CD1c-positive myeloid dendritic cell (primary cell): ENCODE measurements at regions not wholly inside any gene's neighbourhood (a gene's known extent, or its start where the extent isn't known, plus 50 kb on each side); places are given as distances from the start of the nearest gene placed in this dataset.

Experiments used
- DNase-seq: peaks from one replicate; pipeline ENCODE4 v3.0.0-alpha.2; 2016; ENCODE audit errors: extremely low spot score

DNA sequence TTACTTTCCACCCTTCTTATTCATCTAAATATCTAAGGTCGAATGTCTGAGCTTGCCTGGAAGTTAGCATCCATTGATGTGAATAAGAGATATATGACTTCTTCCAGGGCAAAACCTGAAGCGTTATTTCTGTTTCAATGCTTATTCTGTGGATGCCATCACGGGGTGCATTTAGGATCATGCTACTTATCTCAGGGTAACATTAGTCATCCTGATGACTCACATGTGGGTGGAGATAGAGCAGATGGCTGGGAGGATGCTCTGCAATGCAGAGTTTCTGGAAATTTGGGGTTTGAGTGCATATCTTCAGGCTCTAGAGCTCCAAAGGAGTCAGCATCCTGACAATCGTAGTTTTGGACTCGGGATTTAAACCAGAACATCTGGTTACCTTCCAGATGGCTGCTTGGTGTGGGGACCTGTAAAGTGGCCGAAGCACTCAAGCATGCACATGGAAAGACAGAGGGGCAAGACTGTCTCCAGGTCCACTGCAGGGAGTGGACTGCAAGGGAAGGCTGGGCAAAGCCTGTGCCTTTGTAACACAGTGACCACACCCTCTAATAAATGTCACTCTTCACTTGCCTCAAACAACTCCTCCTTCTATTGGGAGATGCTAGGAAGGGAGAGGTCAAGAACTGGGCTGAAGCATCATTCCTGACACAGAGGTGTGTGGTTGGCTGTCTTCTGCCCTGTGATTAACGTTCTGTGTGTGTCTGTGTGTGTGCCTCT lies 175.2 kb upstream of the SALL1 start:
- DNase-seq, result no peak

DNA sequence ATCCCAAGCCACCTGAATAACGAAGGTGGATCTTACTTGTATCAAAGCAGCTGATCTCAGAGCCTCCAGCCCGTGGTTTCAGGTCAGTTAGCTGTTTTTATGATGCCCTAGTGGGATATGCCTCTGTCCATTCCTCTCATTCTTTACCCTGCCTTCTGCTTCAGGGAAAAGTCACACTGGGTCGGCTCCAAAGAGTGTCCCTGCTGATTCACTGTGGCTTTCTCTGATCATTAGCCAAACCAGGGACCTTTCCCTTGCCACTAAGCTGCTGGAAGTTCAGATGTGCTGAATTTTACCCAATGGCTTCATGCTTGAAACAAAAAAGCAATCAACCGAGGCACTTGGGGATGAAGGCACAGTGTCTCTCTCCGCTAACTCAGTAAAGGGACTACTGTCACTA lies 170.2 kb upstream of the SALL1 start:
- no peak for DNase-seq

DNA sequence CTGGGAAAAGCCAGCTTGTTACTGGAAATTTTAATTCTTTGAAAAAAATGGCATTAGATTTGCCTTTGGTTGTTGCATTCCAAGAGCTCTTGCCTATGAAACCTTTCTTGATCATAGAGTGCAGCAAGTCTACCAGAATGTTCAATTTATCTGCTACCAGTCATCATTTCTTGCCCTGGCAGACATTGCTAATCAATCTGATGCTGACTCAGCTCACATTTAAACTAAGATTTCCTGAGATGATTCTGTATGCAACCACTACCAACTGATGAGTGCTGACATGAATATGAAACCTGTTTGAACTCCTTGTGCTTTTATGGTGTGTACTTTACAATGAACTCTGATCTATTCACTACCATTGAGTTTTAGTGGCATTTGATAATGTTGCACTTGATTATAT lies 166.5 kb upstream of the SALL1 start:
- no peak for DNase-seq

DNA sequence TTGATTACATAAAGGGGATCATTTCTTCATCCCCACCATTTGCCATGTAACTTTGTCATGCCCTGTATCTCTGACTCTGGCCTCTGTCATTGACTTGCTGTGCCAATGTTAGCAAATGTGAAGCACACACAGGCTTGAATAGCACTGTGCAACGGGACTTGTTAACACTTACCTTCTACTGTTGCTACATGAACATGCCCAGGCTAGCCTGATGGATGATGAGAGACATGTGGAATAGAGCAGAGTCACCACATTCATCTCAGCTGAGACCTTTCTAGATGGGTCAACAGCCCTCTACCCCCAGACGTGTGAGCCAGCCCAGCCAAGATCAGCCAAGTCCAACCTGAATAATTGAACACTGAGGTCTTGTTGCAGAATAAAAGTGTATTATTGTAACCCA lies 162.1 kb upstream of the SALL1 start:
- DNase-seq, result no peak

DNA sequence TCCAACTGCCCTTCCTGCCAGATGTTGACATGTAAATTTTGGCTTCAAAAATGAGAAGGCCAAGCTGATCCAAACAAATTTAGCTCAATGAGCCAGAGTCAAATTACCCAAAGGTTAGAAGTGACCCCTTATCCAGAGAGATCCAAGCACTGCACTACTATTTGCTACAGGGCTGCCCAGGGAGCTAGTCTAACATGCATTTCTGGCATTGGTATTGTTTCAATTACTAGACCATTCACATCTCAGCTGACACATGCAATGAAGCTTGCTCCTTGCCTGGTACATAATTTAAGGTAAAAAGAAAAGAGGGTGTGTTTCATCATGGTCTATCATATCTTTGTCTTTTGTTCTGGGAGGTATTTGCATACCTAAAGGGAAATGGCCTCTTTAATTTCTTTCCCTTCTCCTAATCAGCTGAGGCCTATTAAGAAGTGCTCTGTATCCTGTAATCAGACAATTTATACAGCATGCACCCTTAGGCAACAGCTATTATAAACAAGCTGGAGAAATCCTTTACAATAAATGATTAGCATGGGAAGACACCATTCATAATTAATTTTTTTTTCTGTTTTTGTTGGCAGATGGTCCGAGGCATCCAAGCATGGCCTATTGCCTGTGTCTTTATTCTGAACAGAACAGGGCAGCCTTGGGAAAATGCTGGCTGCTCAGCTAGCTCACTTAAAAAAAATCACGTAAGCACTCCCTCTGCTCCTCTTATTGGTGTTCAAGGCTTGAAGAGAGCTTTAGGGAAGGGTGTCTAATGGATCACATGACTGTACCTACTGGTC lies 161.5 kb upstream of the SALL1 start:
- DNase-seq, result no peak

DNA sequence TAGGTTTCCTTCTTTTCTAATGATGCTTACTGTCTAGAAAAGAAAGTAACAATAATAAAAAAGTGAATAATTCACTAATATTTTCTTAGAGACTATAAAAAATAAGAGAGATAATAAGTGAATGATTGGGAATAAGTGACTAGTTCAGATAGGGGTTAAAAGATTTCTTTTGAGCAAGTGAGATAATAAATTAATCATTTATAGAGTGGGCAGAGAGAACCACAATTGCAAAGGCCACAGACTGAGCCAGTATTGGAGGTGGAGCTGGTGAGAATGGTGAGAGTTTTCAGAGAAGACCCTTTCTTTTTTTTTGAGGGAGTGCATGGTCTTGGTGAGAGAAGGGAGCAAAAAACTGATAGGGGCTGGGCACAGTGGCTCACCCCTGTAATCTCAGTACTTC lies 159.1 kb upstream of the SALL1 start:
- no peak for DNase-seq

DNA sequence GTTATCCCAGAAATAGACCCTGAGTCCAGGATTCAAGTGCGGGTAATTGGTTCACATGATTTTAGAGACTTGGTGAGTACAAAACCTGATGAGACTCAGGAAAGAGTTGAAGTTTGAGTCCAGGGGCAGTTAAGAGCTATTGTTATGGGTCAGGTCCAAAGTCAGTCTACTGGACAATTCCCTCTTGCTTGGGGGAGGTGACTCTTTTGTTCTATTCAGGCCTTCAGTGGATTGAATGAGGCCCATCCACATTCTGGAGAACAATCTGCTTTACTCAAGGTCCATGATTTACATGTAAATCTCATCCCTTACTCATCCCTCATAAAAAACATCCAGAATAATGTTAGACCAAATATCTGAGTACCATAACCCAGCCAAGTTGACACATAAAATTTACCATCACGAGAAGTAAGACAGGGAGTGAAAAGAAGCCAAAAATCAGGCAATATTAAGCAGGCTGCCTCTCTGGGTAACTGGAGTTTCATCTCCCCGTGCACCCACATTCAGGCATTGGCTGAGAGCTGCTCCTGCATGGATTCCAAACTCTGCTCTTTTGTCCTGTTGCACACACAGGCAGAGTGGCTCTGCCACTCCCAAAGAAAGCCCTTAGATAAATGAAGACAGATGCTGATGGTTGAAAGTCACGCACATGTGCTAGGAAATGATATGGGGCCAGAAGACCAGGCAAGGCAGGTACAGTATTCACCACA lies 156.0 kb upstream of the SALL1 start:
- DNase-seq, result no peak

DNA sequence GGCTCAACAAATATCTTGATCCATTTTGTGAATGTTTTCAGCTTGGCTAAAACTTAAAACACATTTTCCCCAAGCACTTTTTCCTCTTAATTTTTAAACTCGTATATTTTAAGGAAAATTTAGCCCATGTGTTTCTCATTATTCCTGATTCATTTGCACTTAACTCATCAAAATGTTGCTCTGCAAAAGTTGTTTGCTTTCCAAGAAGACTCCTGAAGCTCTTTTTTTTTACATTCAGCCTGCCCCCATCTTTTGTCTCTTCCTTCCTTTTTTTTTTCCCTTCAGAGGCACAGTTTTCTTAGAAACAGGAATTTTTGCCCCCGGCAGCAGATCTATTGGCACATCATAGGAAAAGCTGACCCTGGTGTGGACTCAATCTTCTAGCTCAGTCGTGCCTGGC lies 155.0 kb upstream of the SALL1 start:
- no peak for DNase-seq

DNA sequence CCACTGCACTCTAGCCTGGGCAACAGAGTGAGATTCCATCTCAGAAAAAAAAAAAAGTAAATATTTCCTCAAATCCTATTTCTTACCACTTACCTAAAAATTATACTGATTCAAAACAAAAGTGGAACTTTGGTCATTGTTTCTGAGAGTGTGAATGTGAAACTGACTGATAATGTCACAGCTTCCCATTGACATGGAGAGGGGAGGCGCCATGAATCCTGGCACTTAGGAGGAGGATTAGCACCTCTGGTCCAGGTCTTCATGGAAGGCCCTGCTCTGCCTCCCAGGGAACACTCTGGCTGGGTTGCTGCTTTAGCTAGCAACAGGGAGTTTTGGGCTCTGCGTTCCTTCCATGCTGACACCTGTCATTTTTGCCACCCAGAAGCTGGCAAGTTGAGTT lies 154.3 kb upstream of the SALL1 start:
- no peak for DNase-seq

DNA sequence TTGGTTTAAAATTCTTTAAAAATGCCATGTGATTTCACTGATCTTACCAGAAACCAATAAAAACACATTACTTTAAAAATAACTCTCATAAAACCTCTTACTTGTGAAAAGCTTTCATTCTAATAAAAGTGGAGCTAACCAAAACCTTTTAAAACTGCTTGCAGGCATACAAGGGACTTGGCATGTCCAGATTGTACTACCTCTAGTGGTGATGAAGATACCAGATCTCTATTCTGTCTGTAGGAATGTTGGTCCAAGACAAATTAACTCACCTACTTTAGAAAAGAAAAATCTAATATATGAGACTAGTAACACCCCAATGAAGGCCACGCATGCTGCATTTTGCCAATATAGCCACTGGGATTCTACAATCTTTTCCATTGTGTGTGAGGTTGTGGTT lies 151.0 kb upstream of the SALL1 start:
- DNase-seq, result no peak

DNA sequence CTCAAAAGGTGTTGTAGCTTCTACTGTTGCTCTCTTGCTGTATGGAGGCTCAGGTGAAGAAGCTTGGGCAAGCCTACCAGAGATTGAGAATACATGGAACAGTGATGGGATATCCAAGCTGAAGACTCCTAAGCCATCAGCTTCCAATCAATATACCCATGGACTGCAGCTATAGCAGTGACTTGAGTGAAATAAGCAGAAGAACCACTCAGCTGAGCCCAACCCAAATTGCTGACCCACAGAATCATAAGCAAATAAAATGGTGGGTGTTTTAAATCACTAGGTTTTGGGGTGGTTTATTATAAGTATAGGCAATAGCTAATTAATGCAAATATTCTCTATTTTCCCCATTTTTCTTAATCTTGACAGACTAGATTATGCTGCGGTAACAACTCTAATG lies 147.7 kb upstream of the SALL1 start:
- no peak for DNase-seq

DNA sequence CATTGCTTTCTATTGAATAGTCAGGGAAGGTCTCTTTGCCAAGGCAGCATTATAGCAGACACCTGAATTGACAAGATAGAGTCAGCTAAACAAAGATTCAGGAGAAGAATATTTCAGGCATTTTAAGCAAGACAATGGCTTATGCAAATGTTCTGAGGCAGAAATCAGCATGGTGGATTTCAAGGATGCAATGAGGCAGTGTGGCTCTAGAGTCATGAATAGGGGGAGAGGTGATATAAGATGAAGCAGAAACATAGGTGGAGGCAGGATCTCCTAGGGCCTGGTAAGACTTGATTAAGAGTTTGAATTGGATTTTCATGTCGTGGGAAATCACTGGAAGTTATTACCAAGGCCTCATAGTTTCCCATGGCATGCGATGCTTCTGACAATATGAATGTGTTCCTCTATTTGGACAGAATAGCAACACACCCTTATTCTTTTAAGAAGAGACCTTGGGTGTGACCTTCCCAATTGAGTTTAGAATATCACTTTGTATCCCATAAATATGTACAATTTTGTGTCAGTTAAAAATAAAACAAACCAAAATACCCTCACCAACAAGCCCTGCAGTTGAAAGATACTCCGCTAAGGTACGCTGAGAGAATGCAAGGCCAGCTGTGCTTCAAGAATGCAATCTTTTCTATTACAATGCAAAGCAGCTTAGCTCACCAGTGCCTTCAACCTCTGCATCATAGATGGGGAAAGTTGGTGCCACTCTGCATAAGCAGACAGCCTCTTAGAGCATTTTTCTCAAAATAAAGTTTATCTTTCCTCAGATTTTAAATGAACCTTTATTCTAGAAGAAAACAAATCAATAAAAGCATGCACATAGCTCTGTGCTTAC lies 139.6 kb upstream of the SALL1 start:
- no peak for DNase-seq

DNA sequence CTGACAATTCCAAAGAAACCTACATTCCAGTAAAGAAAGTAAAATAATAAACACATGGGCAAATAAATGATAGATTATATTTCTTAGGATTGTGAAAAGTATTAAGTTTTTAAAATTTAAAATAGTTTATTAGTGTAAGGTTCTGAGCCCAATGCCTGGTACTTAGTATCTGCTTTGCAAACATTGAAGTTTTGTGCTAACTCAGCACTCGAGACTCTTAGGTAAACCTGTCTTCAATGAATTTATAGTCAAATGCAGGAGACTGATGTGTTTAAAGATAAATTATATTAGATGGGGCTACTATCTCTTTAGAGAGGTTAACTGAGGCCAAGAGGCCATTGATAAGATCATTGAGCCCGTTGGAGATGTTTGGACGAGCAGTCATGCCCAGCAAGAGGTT lies 138.3 kb upstream of the SALL1 start:
- no peak for DNase-seq

DNA sequence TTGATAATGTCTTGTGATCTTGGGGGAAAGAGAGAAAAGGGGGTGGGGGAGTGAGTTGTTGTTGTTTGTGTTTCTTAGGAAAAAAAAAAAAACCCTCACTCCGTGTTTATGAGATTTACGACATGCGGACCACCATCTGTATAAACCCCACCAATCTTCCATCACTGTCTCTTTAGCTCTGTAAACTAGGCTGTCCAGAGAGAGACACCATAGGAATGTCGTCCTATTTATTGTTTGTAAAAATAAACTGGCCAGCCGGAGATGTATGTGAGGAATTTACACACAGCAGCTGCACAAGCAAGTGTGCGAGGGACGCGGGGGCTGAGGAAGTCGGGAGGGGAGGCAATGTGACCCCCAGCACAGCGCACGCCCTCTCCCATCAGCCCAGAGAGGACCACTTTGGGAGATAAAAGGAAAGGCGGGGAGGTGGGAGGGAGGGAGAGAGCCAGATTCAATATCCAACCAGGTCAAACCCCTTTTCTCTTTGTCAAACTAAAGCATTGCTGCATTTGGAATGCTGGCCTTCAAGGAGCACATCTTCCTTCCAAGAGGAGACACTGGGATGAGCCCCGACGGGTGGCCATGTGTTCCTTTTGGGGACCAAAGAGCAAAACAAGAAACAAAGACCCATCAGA lies 136.2 kb upstream of the SALL1 start:
- DNase-seq, result no peak

DNA sequence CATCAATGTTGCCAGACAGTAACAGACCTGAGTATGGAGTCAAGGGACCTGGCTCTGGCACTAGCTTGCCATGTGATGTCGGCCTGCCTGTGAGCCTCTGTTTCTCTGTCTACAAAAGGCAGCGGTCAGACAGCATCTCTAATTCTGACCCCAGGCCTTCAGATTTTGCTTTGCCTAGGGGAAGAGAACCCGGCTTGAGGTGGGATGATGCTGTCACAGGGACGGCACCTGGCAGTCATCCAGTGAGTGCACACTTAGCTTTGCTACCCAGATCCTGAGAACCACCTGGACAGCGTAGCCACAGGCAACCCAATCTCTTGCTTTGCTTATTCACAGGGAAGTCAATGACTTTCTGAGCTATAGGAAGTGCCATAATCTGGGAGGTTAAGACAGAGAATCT lies 135.2 kb upstream of the SALL1 start:
- DNase-seq, result no peak

DNA sequence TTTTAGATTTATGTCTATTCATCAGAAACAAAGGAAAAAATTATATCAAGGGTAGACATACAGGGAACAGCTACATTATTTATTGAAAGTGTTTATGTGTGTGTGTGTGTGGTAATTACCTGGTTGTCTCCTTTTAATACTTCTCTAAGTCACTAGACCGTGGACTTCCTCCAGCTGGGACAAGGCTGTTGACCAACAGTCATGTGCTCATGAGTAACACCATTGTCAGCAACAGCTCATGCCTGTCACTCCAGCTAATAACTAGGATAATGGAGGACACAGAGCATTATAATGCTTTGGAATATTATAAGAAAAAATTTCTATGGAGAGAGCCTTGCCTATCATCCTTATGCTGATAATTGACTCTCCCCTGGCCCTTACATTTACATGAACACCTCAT lies 125.3 kb upstream of the SALL1 start:
- no peak for DNase-seq

DNA sequence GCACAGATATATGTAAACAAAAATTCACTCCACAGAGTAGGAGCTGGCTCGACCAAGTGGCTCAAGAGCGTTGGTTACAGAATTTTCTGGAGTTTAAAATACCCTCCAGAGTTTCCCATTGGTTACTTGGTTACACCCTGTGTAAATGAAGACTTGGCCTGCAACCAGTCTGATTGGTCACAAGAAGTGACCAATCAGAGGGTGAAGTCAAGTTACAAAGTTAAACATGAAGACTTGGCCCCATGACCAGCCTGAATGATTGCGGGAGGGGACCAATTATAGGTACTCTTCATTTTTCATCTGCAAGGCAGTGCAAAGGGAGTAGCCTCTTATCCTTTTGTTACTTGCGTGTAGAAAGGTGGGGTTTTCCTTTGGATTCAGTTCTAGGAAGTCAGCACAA lies 121.3 kb upstream of the SALL1 start:
- no peak for DNase-seq

DNA sequence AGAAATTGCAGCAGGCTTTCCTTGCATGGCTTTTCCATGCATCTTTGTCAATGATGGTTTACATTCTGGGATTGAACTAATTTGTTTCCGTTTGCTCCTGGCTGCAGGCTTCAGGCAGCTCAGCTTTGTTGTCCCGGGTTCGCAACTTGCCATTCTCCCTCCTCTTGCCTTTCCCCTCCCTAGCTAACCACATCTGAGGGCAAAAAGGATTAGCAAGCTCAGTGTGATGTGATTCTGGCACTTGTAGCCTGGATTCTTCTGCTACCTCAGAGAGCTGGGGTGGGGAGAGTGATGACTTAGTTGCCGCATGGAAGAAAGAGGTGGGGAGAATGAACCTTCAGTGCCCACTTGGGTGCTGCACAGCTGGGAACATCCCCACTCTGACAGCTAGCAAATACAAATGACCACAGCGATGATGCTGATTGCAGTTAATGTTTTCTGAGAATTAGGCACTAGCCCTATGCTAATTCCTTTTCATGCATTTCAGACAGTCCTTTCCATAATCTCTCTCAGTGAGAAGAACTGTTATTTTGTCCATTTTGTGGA lies 120.2 kb upstream of the SALL1 start:
- no peak for DNase-seq

DNA sequence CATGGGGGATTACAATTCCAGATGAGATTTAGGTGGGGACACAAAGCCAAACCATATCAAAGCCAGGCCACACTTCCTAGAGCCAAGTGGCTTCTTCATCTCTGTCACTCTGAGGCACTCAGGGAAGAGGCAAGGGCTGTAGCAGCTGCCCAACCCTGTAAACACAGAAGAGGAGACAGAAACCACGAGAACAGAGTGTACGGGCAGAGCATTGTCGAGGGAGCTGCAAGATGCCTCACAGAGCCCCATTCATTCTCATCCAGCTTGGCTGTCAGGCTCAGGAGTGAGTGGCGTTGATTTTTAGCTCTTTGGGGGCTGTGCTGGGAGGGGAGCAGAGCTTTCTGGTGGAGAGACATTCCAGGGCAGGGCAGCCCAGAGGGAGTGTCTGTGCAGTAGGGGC lies 117.2 kb upstream of the SALL1 start:
- DNase-seq, result no peak

DNA sequence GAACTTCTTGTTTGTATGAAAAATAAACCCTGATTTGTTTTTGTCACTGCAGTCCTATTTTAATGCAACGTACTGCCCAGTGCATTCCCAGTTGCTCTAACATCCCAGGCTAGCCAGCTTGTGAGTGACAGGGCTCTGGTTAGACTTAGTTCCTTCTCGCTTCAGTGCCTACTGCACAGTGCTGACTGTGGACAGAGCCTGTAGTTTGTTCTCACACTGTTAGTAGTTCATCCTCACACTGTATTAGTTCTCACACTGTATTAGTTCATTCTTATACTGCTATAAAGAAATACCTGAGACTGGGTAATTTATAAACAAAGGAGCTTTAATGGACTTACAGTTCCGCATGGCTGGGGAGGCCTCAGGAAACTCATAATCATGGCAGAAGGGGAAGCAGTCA lies 116.6 kb upstream of the SALL1 start:
- DNase-seq, result no peak

DNA sequence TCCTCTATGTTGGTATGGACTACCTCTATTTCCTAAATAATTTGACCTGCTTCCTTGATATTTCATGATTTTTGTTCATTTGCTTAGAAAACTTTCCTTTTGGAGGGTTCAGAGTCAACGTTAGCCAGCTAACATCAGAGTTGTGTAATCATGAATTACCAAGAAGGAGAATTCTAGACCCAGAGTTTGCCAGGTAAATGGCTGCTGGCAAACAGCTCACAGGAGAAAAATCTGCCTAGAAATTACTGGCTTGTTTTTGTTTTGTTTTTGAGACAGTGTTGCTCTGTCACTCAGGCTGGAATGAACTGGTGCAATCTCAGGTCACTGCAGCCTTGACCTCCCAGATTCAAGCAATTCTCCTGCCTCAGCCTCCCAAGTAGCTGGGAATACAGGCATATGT lies 111.4 kb upstream of the SALL1 start:
- no peak for DNase-seq
